ENCODE measurements at regions not wholly inside any gene's neighbourhood (a gene's known extent, or its start where the extent isn't known, plus 50 kb on each side); places are given as distances from the start of the nearest gene placed in this dataset.

DNA sequence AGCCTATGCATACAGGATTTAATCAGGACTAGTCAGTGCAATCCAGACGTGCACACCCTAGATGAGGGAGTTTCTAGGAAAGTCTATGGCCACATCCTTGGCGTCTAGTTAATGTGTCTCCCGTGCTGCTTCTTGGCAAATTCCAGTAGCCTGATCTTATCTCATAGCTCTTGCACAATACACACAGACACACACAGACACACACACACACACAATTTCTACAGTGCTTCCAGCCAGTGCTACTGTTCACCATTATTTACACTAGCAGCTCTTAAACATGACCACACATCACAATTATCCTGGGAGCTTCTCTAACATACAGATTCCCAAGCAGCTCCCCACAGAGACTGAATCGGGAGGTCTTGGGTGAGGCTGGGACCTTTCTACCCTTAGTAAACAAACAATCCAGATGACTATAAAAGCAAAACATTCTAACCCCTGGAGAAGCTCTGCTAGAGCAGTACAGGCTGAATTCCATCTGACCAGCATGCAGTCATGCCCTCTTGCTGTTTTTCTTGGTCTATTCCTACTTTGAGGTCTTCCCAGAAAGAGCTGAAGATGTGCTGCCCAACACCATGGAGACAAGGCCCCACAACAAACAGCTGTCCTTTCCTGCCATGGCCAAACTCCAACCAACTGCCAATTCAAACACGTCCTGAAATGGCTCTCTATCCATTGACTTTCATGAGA lies 236.6 kb downstream of the DEPDC1B start (continued):
- no peak for TF ChIP-seq MBD4 (IDR thresholded peaks at IDR 0.05; ENCODE audit: borderline replicate concordance, low read length)
- TF ChIP-seq GABPB1 (CRISPR knock-in tag; IDR thresholded peaks at IDR 0.05): peak; percentile 21; the same call in 1 of the 2 replicates
- TF ChIP-seq BCL6 (CRISPR knock-in tag; IDR thresholded peaks at IDR 0.05): peak; percentile 98
- peak; percentile 65 for TF ChIP-seq KAT8 (CRISPR knock-in tag; IDR thresholded peaks at IDR 0.05)
- TF ChIP-seq KLF16 (CRISPR knock-in tag; IDR thresholded peaks at IDR 0.05): 0 out of 4 replicates have a peak, but pooled peaks of 1 of the 2 experiments have one; percentile 27
- TF ChIP-seq, protein P1, sequence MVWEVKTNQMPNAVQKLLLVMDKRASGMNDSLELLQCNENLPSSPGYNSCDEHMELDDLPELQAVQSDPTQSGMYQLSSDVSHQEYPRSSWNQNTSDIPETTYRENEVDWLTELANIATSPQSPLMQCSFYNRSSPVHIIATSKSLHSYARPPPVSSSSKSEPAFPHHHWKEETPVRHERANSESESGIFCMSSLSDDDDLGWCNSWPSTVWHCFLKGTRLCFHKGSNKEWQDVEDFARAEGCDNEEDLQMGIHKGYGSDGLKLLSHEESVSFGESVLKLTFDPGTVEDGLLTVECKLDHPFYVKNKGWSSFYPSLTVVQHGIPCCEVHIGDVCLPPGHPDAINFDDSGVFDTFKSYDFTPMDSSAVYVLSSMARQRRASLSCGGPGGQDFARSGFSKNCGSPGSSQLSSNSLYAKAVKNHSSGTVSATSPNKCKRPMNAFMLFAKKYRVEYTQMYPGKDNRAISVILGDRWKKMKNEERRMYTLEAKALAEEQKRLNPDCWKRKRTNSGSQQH (CRISPR knock-in tag; IDR thresholded peaks at IDR 0.05; ENCODE audit: low read depth): no peak
- TF ChIP-seq, protein P2, sequence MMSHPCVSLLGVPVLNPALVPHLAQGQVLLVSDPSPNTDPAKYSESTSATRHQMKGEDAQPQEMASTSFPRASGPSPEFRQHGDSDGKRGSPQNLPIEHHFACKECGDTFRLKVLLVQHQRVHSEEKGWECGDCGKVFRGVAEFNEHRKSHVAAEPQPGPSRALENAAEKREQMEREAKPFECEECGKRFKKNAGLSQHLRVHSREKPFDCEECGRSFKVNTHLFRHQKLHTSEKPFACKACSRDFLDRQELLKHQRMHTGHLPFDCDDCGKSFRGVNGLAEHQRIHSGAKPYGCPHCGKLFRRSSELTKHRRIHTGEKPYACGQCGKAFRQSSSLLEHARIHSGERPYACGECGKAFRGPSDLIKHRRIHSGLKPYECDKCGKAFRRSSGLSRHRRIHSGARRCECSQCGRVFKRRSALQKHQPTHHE (CRISPR knock-in tag; IDR thresholded peaks at IDR 0.05; ENCODE audit: borderline replicate concordance): no peak
- TF ChIP-seq ZNF674 (CRISPR knock-in tag; IDR thresholded peaks at IDR 0.05; ENCODE audit: low read depth): no peak
- TF ChIP-seq, protein P3, sequence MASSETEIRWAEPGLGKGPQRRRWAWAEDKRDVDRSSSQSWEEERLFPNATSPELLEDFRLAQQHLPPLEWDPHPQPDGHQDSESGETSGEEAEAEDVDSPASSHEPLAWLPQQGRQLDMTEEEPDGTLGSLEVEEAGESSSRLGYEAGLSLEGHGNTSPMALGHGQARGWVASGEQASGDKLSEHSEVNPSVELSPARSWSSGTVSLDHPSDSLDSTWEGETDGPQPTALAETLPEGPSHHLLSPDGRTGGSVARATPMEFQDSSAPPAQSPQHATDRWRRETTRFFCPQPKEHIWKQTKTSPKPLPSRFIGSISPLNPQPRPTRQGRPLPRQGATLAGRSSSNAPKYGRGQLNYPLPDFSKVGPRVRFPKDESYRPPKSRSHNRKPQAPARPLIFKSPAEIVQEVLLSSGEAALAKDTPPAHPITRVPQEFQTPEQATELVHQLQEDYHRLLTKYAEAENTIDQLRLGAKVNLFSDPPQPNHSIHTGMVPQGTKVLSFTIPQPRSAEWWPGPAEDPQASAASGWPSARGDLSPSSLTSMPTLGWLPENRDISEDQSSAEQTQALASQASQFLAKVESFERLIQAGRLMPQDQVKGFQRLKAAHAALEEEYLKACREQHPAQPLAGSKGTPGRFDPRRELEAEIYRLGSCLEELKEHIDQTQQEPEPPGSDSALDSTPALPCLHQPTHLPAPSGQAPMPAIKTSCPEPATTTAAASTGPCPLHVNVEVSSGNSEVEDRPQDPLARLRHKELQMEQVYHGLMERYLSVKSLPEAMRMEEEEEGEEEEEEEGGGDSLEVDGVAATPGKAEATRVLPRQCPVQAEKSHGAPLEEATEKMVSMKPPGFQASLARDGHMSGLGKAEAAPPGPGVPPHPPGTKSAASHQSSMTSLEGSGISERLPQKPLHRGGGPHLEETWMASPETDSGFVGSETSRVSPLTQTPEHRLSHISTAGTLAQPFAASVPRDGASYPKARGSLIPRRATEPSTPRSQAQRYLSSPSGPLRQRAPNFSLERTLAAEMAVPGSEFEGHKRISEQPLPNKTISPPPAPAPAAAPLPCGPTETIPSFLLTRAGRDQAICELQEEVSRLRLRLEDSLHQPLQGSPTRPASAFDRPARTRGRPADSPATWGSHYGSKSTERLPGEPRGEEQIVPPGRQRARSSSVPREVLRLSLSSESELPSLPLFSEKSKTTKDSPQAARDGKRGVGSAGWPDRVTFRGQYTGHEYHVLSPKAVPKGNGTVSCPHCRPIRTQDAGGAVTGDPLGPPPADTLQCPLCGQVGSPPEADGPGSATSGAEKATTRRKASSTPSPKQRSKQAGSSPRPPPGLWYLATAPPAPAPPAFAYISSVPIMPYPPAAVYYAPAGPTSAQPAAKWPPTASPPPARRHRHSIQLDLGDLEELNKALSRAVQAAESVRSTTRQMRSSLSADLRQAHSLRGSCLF (CRISPR knock-in tag; IDR thresholded peaks at IDR 0.05; ENCODE audit: borderline replicate concordance): no peak
- TF ChIP-seq, protein P4, sequence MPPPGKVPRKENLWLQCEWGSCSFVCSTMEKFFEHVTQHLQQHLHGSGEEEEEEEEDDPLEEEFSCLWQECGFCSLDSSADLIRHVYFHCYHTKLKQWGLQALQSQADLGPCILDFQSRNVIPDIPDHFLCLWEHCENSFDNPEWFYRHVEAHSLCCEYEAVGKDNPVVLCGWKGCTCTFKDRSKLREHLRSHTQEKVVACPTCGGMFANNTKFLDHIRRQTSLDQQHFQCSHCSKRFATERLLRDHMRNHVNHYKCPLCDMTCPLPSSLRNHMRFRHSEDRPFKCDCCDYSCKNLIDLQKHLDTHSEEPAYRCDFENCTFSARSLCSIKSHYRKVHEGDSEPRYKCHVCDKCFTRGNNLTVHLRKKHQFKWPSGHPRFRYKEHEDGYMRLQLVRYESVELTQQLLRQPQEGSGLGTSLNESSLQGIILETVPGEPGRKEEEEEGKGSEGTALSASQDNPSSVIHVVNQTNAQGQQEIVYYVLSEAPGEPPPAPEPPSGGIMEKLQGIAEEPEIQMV (CRISPR knock-in tag; IDR thresholded peaks at IDR 0.05; ENCODE audit: low read depth): no peak
- TF ChIP-seq, protein P5, sequence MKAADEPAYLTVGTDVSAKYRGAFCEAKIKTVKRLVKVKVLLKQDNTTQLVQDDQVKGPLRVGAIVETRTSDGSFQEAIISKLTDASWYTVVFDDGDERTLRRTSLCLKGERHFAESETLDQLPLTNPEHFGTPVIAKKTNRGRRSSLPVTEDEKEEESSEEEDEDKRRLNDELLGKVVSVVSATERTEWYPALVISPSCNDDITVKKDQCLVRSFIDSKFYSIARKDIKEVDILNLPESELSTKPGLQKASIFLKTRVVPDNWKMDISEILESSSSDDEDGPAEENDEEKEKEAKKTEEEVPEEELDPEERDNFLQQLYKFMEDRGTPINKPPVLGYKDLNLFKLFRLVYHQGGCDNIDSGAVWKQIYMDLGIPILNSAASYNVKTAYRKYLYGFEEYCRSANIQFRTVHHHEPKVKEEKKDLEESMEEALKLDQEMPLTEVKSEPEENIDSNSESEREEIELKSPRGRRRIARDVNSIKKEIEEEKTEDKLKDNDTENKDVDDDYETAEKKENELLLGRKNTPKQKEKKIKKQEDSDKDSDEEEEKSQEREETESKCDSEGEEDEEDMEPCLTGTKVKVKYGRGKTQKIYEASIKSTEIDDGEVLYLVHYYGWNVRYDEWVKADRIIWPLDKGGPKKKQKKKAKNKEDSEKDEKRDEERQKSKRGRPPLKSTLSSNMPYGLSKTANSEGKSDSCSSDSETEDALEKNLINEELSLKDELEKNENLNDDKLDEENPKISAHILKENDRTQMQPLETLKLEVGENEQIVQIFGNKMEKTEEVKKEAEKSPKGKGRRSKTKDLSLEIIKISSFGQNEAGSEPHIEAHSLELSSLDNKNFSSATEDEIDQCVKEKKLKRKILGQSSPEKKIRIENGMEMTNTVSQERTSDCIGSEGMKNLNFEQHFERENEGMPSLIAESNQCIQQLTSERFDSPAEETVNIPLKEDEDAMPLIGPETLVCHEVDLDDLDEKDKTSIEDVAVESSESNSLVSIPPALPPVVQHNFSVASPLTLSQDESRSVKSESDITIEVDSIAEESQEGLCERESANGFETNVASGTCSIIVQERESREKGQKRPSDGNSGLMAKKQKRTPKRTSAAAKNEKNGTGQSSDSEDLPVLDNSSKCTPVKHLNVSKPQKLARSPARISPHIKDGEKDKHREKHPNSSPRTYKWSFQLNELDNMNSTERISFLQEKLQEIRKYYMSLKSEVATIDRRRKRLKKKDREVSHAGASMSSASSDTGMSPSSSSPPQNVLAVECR (CRISPR knock-in tag; IDR thresholded peaks at IDR 0.05; ENCODE audit: borderline replicate concordance): peak; percentile 30; the same call in 1 of the 2 replicates
- no peak for TF ChIP-seq PHF20 (CRISPR knock-in tag; IDR thresholded peaks at IDR 0.05)
- TF ChIP-seq HOXA3 (CRISPR knock-in tag; IDR thresholded peaks at IDR 0.05): peak; percentile 46
- TF ChIP-seq TBX2 (CRISPR knock-in tag; IDR thresholded peaks at IDR 0.05; ENCODE audit: borderline replicate concordance): no peak; the same call in 1 of the 2 replicates
- no peak for TF ChIP-seq PAWR (CRISPR knock-in tag; IDR thresholded peaks at IDR 0.05; ENCODE audit: borderline replicate concordance)
